Hindlimb muscle (tissue), 1 donor: ENCODE measurements at regions not wholly inside any gene's neighbourhood (a gene's known extent, or its start where the extent isn't known, plus 50 kb on each side); places are given as distances from the start of the nearest gene placed in this dataset.
"Not testable (repeated sequence)": the region's sequence is repeated elsewhere in the genome, so short reads cannot be mapped to it uniquely, and the experiment has no call there.

Experiments used
- DNase-seq: peaks from one replicate; pipeline ENCODE4 v3.0.0-alpha.2; 2013

GRCh38 chr1:60503266-60503925, 429.8 kb upstream of the C1orf87 start:
- DNase-seq, result peak; percentile 52

DNA sequence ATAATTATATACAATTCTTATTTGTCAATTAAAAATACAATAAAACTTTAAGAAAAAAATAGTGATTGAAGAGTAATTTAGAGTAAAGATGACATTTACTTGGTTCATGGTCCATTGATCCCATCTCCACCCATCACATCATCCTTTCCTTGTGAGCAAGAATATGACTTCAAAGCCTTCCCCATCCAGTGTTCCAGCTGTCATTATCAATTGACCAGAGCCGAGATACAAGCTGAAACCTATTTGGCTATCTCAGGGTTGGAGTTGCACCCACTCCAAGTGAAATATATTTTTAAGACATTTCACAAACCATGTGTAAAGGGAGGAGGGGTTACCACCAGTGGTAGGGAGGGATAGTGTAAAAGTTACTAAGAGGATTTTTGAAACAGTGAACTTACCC, 428.9 kb upstream of the C1orf87 start:
- no peak for DNase-seq

GRCh38 chr1:60489916-60490480, 416.4 kb upstream of the C1orf87 start:
- DNase-seq, result not testable (repeated sequence)

DNA sequence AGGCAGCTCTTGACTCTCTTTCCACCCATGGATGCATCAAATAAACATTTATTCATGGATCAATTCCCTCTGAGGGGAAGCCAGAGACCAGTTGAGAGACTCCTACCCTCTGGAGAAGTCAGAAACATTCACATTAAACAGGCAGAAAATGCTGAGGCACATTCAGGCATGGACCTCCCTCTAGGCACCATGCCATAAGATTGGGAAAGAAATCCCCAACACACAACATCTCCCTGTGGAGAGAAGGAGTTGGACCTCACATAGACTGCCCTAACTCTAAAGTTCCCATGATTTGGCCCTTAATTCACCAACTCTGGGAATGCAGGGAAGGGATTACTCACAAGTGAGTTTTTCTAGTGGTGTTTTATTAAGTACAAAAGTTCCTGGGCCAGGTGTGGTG, 415.3 kb upstream of the C1orf87 start:
- no peak for DNase-seq

DNA sequence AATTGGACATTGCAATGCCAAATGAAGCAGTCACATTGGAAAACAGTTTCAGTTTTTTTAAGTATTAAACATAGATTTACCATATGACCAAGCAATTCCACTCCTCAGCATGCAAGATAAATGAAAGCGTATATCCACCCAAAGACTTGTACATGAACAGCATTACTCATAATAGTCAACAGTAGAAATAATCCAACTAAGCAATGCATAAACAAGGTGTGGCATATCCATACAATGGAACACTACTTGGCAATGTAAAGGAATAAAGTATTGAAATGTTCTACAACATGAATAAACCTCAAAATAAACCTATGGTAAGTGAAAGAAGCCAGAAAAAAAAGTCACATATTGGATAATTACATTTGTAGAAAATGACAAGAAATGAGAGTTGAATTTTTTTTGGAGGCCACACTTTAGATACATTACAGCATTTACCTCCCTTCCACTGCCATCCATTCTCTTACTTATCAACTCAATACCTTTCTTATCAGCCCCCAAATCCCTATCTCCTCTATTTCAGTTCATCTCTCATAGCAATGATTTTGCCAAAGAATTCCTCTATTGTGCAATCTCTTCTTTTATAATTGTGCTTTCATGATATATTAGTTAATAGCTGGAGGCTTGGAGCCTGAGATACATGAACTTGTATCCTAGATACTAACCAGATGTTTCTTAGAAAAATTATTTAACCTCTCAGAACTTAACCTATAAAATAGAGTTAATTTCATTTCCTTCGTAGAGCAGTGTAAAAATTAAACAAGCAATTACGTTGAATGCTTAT, 414.2 kb upstream of the C1orf87 start:
- no peak for DNase-seq

GRCh38 chr1:60483509-60483908, 409.9 kb upstream of the C1orf87 start:
- DNase-seq, result no peak

DNA sequence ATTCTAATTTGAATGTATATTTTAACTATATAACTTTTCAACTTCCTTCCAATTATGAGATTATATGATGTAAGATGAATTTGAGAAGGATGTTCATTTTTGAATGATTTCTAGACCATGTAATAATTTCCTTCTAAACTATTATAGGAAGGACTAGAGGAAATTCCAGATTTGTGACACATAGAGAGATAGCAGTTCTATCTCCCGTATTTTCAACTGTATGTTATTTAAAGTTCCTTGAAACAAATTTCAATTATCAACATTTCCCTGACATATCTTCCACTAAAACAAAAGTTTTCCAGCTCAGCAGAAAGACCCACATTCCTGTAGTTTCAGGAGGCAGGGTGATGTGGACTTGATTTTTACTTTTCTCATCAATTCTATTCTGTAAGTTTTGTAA, 396.7 kb upstream of the C1orf87 start:
- DNase-seq, result no peak

DNA sequence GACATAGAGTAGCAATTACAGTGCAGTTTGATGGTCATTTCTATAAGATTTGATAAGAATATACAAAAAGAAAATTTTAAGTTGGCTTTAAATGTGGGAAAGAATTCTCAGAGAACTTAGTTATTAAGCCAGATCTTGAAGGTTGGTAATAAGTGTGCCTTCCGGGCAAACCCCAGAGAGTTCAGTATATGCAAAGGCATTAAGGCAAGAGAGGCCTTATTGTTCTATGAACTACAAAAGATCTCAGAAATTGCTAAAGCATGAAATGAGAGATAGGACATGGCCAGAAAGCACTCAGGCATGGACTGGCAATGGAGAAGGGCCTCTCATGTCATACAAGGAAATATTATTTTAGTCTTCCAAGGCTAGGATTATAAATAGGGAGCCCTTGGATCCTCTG, 390.2 kb upstream of the C1orf87 start:
- no peak for DNase-seq

DNA sequence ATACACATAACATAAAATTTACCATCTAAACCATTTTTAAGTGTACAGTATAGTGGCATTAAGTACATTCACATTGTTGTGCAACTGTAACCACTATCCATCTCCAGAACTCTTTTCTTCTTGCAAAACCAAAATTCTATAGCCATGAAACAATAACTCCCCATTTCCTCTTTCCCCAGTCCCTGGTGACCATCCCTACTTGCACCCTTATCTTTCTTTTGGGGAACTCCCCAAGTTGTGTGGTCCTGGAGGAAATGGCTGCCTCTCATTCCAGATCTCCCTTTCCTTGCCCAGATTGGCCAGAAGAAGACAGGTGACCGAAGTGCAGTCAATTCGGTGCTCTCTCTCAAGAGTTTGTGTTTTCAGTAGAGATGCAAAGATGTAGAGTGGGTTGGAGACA, 389.6 kb upstream of the C1orf87 start:
- no peak for DNase-seq

GRCh38 chr1:60461925-60462595, 388.5 kb upstream of the C1orf87 start:
- no peak for DNase-seq

DNA sequence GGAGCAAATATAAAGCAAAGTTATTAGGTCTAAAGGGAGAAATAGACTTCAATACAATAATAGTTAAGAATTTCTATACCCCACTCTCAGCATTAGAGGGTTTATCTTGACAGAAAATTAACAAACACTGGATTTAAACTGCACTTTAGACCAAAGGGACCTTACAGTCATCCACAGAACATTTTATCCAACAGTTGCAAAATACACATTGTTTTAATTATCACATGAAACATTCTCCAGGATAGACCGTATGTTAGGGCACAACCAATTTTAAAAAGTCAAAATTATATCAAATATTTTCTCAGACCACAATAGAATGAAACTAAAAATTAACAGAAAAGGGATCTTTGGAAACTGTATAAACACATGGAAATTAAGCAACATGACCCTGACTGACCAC, 384.5 kb upstream of the C1orf87 start:
- no peak for DNase-seq

DNA sequence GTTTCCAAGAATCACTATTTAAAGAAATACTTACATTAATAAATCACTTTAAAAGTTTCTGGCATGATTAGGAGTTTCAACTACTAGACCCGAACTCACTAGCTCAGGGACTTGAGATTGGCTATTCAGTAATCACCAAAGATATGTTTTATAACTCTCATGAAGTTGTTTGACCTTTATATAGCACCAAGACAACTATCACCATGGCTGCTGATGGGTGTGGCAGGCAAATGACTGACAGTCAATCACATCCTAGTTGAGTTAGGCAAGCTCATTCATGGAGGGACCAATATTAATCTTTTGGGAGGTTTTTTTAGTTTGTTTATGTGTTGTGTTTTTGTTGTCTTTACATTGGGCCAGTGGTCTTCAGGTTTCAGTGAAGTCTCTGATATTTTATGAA, 376.3 kb upstream of the C1orf87 start:
- DNase-seq, result no peak

DNA sequence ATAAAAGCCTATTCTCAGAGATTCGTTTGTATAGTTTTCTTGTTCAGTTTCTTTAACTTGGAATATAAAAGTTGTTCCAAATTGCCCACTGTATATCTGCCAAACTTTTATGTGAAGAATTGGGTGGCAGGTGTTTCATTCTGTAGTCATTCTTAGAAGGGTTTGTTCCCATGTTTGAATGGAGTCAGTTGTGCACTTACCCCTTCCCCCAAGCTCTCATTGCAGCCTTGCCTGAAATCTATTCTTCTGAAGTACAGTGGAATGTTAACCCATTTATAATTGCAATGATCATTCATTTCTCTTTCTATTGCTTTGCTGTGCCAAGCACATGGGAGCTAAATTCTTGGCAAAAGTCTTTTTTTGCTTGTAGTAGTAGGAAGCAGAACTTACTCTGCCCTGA, 375.3 kb upstream of the C1orf87 start:
- no peak for DNase-seq

DNA sequence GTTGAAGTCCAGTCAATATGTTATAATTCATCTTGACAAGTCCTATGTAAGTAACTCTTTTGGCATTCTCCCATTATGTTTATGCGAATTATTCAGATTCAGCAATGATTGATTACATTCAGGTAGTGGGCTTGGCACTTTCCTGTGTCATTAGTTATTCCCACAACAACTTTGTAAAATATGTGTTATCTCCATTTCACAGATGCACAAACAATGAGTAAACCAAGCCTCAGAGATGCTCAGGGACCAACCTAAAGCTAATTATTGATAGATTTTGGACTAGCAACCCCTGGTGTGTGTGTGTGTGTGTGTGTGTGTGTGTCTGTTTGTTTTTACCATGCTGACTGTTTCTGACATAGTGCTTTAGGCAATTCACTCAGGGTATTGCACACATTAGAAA, 371.1 kb upstream of the C1orf87 start:
- DNase-seq, result no peak

DNA sequence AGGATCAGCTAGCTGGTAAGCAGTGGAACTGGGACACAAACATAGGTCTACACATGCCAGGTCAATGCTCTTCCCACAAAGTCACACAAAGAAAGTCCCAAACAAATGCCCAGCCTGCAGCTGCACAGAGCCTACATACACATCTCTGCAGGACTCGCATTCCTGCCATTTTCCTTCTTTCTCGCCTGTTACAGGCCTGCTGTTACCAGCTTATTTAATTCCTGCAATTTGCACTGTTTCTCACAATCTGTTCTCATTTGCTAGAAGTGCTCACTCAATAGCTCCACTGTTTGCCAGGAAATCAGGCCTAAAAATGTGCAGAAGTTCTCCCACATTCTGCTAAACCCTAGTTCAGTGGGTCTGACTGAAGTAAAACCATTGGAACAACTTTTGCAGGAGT, 362.6 kb upstream of the C1orf87 start:
- no peak for DNase-seq

DNA sequence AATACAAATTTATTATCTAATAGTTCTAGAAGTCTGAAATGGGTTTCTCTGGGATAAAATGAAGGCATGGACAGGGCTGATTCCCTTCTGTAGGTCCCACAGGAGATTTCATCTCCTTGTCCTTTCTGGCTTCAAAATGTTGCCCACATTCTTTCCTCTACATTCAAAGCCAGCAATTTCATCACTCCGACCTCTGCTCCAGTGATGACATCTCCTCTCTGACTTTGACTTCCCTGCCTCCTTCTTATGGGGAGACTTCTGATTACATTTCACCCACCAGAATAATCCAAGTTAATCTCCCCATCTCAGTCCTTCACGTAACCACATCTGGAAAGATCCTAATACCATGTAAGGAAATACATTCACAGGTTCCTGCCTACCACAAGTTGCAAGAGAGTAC, 358.0 kb upstream of the C1orf87 start:
- no peak for DNase-seq

- DNase-seq, result no peak
Measured at GRCh38 chr1:60430375-60430774, 356.8 kb upstream of the C1orf87 start.

DNA sequence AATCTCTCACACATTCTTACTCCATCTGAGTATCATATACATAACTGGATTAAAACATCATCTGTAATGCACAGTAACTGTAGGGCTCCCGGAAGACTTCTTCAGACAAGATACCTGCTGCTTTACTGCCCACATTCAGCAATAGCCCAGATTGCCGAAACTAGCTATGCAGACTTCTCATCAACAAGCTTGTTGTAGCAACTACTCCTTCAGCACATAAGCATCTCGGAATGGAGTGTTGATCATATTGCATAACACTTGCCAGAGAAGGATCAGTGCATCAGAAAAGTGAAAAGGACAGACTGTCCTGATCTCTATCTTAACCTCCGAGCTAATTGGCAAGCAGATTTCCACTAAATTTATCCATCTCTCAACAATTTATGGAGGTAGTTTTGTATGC, 354.6 kb upstream of the C1orf87 start:
- no peak for DNase-seq

- no peak for DNase-seq
Measured at GRCh38 chr1:60427701-60428100, 354.1 kb upstream of the C1orf87 start.

- DNase-seq, result no peak
Measured at GRCh38 chr1:60427194-60427593, 353.6 kb upstream of the C1orf87 start.

DNA sequence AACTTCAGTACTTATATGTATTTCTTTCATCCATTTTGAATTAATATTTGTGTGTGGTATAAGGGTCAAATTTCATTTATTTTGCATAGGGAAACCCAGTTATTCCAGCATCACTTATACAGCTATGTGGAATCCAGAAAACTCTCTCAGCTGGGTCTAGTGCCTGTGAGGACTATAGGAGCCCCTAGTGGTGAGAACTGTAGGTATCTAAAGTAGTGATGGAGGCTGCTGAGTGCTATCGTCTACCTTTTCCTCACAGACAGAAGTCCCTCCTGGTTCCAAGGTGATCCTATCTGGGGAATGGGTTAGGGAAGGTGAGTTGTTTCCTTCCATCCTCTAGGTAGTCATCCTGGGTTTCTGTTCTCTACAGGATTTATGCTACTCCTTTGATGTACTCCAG, 352.0 kb upstream of the C1orf87 start:
- no peak for DNase-seq

DNA sequence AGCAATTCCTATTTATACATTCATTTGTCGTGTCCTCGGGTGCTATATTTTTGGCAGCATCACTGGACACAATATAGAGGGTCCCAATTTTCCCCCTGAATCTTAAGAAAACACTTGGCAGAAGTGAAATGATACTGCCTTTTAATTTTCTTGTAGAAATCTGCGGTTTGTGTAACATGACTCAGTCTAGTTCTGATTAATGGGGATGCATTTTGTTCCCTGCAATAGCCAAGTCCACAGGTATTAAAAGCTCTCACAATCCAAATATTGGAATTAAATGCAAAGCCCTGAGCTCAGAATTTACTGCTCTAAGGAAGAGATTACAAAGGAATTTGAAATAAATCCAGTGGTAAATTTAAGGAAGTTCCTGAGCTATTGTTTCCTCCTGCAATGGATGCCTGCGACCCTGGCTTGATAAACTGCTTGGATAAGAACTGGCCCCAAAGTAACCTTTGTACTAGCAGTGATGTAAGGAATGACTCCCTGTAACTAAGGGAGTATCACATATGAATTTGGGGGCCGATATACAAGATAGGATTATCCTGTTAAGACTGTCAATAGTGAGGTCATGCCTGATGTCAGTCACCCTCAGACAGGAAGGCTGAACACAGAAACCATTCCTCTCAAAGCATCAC, 349.7 kb upstream of the C1orf87 start:
- no peak for DNase-seq

GRCh38 chr1:60421965-60422364, 348.4 kb upstream of the C1orf87 start:
- no peak for DNase-seq
